Immature natural killer cell (primary cell): ENCODE measurements at regions not wholly inside any gene's neighbourhood (a gene's known extent, or its start where the extent isn't known, plus 50 kb on each side); places are given as distances from the start of the nearest gene placed in this dataset.

Experiments
- DNase-seq, 3 donors: peaks; one replicate each; pipeline ENCODE4 v3.0.0; 2022; ENCODE audit warnings: mixed read lengths in 1 of 3
- H3K27ac Mint-ChIP-seq, 6 donors: one replicate each; pipeline ENCODE4 v1.8.0; 2020; ENCODE audit warnings: mixed read lengths in 6 of 6, mild to moderate bottlenecking in 5 of 6, inconsistent platforms in 4 of 6, moderate library complexity in 3 of 6
- H3K27me3 Mint-ChIP-seq, 3 donors: one replicate each; pipeline ENCODE4 v1.8.0; 2020 to 2021; ENCODE audit warnings: low read depth in 3 of 3, mild to moderate bottlenecking in 3 of 3, mixed read lengths in 3 of 3, moderate library complexity in 3 of 3, inconsistent platforms in 1 of 3
- H3K36me3 Mint-ChIP-seq, 3 donors: one replicate each; pipeline ENCODE4 v1.8.0; 2020; ENCODE audit warnings: mixed read lengths in 3 of 3, inconsistent platforms in 2 of 3, mild to moderate bottlenecking in 2 of 3
- H3K4me1 Mint-ChIP-seq, 2 donors: one replicate each; pipeline ENCODE4 v1.8.0; 2020; ENCODE audit warnings: inconsistent platforms in 2 of 2, mild to moderate bottlenecking in 2 of 2, mixed read lengths in 2 of 2, moderate library complexity in 1 of 2
- H3K4me3 Mint-ChIP-seq, 5 donors: one replicate each; pipeline ENCODE4 v1.8.0; 2020; ENCODE audit warnings: mild to moderate bottlenecking in 5 of 5, mixed read lengths in 5 of 5, inconsistent platforms in 3 of 5, moderate library complexity in 3 of 5
- H3K9me3 Mint-ChIP-seq, 6 donors: one replicate each; pipeline ENCODE4 v1.8.0; 2020; ENCODE audit warnings: mild to moderate bottlenecking in 6 of 6, mixed read lengths in 6 of 6, inconsistent platforms in 4 of 6, moderate library complexity in 3 of 6

GRCh38 chr18:25423760-25424159 lies 71.8 kb upstream of the ZNF521 start:
- no peak for DNase-seq
- H3K27me3 Mint-ChIP-seq, result peaks cover 2 to 3% (median 3%) of the 10 kb centered on the region in 3 donors
- H3K36me3 Mint-ChIP-seq, result no peaks in the 10 kb centered on the region
- H3K4me3 Mint-ChIP-seq, result no peak overlapping the region
- H3K4me1 Mint-ChIP-seq, result no peaks in the 10 kb centered on the region
- peaks cover 0 to 18% (median 4%) of the 10 kb centered on the region in 6 donors for H3K9me3 Mint-ChIP-seq
- no peak overlapping the region for H3K27ac Mint-ChIP-seq

GRCh38 chr18:25423267-25423666 lies 71.3 kb upstream of the ZNF521 start:
- Mint-ChIP-seq H3K36me3 (no peaks in the 10 kb centered on the region), H3K27me3 (peaks cover 2 to 5% (median 3%) of the 10 kb centered on the region in 3 donors), H3K4me1 (no peaks in the 10 kb centered on the region), H3K27ac (no peak overlapping the region), H3K4me3 (no peak overlapping the region), H3K9me3 (peaks cover 0 to 15% (median 4%) of the 10 kb centered on the region in 6 donors)
- no peak for DNase-seq

DNA sequence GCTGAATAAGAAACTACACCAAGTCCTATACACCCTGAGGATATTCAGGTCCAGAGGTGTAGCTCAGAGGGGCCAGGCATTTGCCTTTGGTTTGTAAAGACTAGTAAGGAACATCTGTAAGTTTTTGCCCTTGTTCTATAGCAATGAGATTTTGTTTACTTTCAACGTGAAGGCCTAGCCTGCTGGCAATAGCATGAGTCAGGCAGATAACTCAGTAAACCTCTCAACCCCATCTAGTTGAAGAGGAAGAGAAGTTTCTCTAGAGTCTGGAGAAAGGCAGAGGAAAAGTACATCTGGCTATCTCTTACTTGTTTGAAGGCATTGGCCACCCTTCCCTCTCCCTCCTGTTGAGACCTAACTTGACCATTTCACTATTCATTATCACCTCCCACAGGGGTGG lies 70.3 kb upstream of the ZNF521 start:
- no peak for DNase-seq
- H3K9me3 Mint-ChIP-seq, result peaks cover 0 to 7% (median under 1%) of the 10 kb centered on the region in 6 donors
- H3K27ac Mint-ChIP-seq, result no peak overlapping the region
- no peaks in the 10 kb centered on the region for H3K36me3 Mint-ChIP-seq
- H3K4me1 Mint-ChIP-seq, result no peaks in the 10 kb centered on the region
- no peak overlapping the region for H3K4me3 Mint-ChIP-seq
- peaks cover 2 to 5% (median 3%) of the 10 kb centered on the region in 3 donors for H3K27me3 Mint-ChIP-seq

- H3K36me3 Mint-ChIP-seq, result no peaks in the 10 kb centered on the region
- no peaks in the 10 kb centered on the region for H3K4me1 Mint-ChIP-seq
- no peak overlapping the region for H3K4me3 Mint-ChIP-seq
- H3K9me3 Mint-ChIP-seq, result peaks cover 0 to 6% (median 0%) of the 10 kb centered on the region in 6 donors
- DNase-seq, result no peak
- H3K27me3 Mint-ChIP-seq, result peaks cover 2 to 3% (median 3%) of the 10 kb centered on the region in 3 donors
- no peak overlapping the region for H3K27ac Mint-ChIP-seq
Measured at GRCh38 chr18:25420077-25420825, 68.3 kb upstream of the ZNF521 start.

DNA sequence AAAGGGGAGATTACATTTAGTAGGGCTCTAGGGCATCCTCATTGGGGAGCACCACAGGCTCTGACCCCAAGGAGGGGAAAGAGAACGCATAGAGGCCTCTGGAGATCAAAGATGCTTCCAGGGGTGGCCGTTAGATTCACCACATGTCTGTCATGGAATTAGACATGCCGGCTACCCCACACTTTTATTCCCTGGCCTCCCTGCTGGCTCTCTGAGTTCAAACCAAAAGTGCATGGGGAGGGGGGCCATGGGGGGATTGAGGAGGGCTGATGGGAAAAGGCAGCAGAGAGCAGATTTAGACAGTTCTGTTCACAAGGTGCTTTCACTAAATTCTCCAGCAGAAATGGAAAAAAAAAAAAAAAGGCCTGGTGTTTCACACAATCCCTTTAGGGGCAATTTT lies 64.4 kb upstream of the ZNF521 start:
- Mint-ChIP-seq H3K27me3 (peaks cover 3 to 7% (median 5%) of the 10 kb centered on the region in 3 donors), H3K27ac (no peak overlapping the region), H3K9me3 (peaks cover 0 to 5% (median 0%) of the 10 kb centered on the region in 6 donors)

DNA sequence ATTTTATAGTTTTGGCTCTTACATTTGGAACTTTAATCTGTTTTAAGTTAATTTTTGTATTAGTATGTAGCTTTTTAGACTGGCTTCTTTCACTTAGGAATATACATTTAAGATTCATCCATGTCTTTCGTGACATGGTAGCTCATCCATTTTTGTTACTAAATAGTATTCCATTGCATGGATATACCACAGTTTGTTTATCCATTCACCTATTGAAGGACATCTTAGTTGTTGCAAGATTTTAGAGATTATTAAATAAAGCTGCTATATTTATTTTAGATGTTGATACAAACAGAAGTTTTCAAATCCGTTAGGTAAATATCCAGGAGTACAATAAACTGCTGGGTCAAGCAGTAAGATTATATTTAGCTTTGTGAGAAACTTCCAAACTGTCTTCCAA lies 58.0 kb upstream of the ZNF521 start:
- DNase-seq, result no peak
- Mint-ChIP-seq H3K9me3 (peaks cover 0 to 3% (median 0%) of the 10 kb centered on the region in 6 donors), H3K27ac (no peak overlapping the region), H3K27me3 (peaks cover 0 to 7% (median 6%) of the 10 kb centered on the region in 3 donors), H3K4me3 (no peak overlapping the region), H3K36me3 (no peaks in the 10 kb centered on the region), H3K4me1 (no peaks in the 10 kb centered on the region)

More for the DNA sequence above, 64.4 kb upstream of the ZNF521 start:
- Mint-ChIP-seq H3K4me1 (no peaks in the 10 kb centered on the region), H3K36me3 (no peaks in the 10 kb centered on the region), H3K4me3 (no peak overlapping the region)
- no peak for DNase-seq

DNA sequence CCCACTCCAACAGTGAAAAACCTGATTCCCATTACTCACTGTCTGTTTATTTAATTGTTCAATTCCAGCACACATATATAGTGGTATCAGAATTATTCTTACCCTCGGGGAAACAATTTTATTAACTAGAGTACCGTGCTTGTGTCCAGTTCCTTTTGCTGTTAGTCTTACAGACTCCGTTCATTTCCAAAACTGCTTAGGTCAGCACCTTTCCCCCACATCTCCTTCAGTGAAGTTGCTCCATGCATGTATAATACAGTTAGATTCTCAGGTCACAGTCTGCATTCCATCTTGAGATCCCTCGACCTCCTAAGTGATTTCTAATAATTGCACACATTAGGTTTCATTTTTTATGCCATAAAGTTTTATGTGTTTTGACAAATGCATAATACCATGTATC lies 56.3 kb upstream of the ZNF521 start:
- Mint-ChIP-seq H3K4me3 (no peak overlapping the region), H3K27ac (no peak overlapping the region), H3K9me3 (no peaks in the 10 kb centered on the region), H3K36me3 (no peaks in the 10 kb centered on the region), H3K27me3 (peaks cover 2 to 6% (median 4%) of the 10 kb centered on the region in 3 donors), H3K4me1 (no peaks in the 10 kb centered on the region)
- DNase-seq, result no peak
